ENCODE measurements at regions not wholly inside any gene's neighbourhood (a gene's known extent, or its start where the extent isn't known, plus 50 kb on each side); places are given as distances from the start of the nearest gene placed in this dataset.

DNA sequence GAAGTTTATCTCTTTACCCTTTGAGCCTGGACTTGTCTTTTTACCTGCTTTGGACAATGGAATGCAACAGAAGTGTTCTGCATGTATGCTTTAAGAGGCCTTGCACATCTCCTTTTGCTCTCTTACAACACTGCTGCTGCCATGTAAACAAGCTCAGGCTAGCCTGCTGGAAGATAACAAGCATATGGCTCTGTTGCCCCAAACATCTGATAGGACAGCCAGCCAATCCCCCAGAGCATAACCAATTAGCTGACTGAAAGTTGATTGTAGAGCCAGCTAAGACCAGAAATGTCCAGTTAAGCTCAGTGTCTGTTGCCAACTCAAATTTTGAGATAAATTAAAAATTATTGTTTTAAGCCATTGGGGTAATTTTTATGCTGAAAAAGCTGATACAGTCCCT, 510.6 kb upstream of the CNKSR2 start:
- Histone ChIP-seq H3K4me3 (ENCODE audit: low read length, poor library complexity, severe bottlenecking) (no peak overlapping the region), H3K9me2 (replicated peaks; ENCODE audit: low read depth, low read length) (no peaks in the 10 kb centered on the region), H3K27me3 (ENCODE audit: insufficient read depth, low read length, poor library complexity, severe bottlenecking) (no peaks in the 10 kb centered on the region), H3K9me3 (ENCODE audit: insufficient read depth, low read depth, low read length) (no peaks in the 10 kb centered on the region), H3K36me3 (ENCODE audit: insufficient read depth, low read length) (no peaks in the 10 kb centered on the region), H3K9ac (ENCODE audit: low read depth, low read length, poor library complexity, severe bottlenecking) (no peak overlapping the region), H3F3A (ENCODE audit: low read depth) (no peaks in the 10 kb centered on the region), H4K20me1 (ENCODE audit: insufficient read depth, low read length, poor library complexity, severe bottlenecking) (no peaks in the 10 kb centered on the region), H3K4me1 (ENCODE audit: insufficient read depth, low read length, poor library complexity, severe bottlenecking) (no peaks in the 10 kb centered on the region), H3K4me2 (ENCODE audit: low read depth, low read length, poor library complexity, severe bottlenecking) (no peak overlapping the region), H3K79me2 (ENCODE audit: insufficient read depth, low read length) (no peaks in the 10 kb centered on the region), H2AFZ (ENCODE audit: low read length) (no peak overlapping the region)
- no peak for TF ChIP-seq CTCF (conservative IDR thresholded peaks at IDR 0.05; ENCODE audit: low read length)
- no peak for TF ChIP-seq EZH2phosphoT487 (IDR thresholded peaks at IDR 0.05; ENCODE audit: borderline replicate concordance)

GRCh38 chrX:20861113-20861512, 513.1 kb upstream of the CNKSR2 start:
- Histone ChIP-seq H3K9ac (ENCODE audit: low read depth, low read length, poor library complexity, severe bottlenecking) (no peak overlapping the region), H3K4me2 (ENCODE audit: low read depth, low read length, poor library complexity, severe bottlenecking) (no peak overlapping the region), H2AFZ (ENCODE audit: low read length) (no peak overlapping the region), H3K79me2 (ENCODE audit: insufficient read depth, low read length) (no peaks in the 10 kb centered on the region), H4K20me1 (ENCODE audit: insufficient read depth, low read length, poor library complexity, severe bottlenecking) (no peaks in the 10 kb centered on the region), H3K4me3 (ENCODE audit: low read length, poor library complexity, severe bottlenecking) (no peak overlapping the region), H3K36me3 (ENCODE audit: insufficient read depth, low read length) (no peaks in the 10 kb centered on the region), H3K9me2 (replicated peaks; ENCODE audit: low read depth, low read length) (no peaks in the 10 kb centered on the region), H3K9me3 (ENCODE audit: insufficient read depth, low read depth, low read length) (no peaks in the 10 kb centered on the region), H3K27me3 (ENCODE audit: insufficient read depth, low read length, poor library complexity, severe bottlenecking) (no peaks in the 10 kb centered on the region), H3F3A (ENCODE audit: low read depth) (no peaks in the 10 kb centered on the region), H3K4me1 (ENCODE audit: insufficient read depth, low read length, poor library complexity, severe bottlenecking) (no peaks in the 10 kb centered on the region)
- TF ChIP-seq EZH2phosphoT487 (IDR thresholded peaks at IDR 0.05; ENCODE audit: borderline replicate concordance) (no peak), CTCF (conservative IDR thresholded peaks at IDR 0.05; ENCODE audit: low read length) (no peak)

DNA sequence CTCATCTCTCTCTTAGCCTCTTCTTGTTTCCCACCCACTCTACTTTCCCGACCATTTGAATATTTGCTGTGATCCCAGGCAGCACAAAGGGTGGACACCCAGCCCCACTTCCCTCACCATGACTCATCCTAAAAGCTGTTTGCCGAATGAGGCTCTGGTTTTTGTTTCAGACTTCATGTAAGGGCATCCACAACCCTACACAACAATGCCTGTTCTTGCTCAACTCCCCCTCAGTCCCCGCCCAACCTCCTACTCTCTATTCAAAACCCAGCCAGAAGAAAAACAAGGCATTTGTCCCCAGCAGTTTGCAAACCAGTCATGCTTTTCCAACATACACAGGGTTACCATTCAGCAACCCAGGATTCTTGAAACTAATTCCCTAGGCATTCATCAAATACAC, 516.5 kb upstream of the CNKSR2 start:
- Histone ChIP-seq H3K9me3 (ENCODE audit: insufficient read depth, low read depth, low read length) (no peaks in the 10 kb centered on the region), H2AFZ (ENCODE audit: low read length) (no peak overlapping the region), H3K4me2 (ENCODE audit: low read depth, low read length, poor library complexity, severe bottlenecking) (no peak overlapping the region), H3K27me3 (ENCODE audit: insufficient read depth, low read length, poor library complexity, severe bottlenecking) (no peaks in the 10 kb centered on the region), H3K4me3 (ENCODE audit: low read length, poor library complexity, severe bottlenecking) (no peak overlapping the region), H3K36me3 (ENCODE audit: insufficient read depth, low read length) (no peaks in the 10 kb centered on the region), H3K9ac (ENCODE audit: low read depth, low read length, poor library complexity, severe bottlenecking) (no peak overlapping the region), H4K20me1 (ENCODE audit: insufficient read depth, low read length, poor library complexity, severe bottlenecking) (no peaks in the 10 kb centered on the region), H3K9me2 (replicated peaks; ENCODE audit: low read depth, low read length) (no peaks in the 10 kb centered on the region), H3K79me2 (ENCODE audit: insufficient read depth, low read length) (no peaks in the 10 kb centered on the region), H3F3A (ENCODE audit: low read depth) (no peaks in the 10 kb centered on the region), H3K4me1 (ENCODE audit: insufficient read depth, low read length, poor library complexity, severe bottlenecking) (no peaks in the 10 kb centered on the region)
- TF ChIP-seq CTCF (conservative IDR thresholded peaks at IDR 0.05; ENCODE audit: low read length) (no peak), EZH2phosphoT487 (IDR thresholded peaks at IDR 0.05; ENCODE audit: borderline replicate concordance) (no peak)
